WI38 (cell line): ENCODE measurements at regions not wholly inside any gene's neighbourhood (a gene's known extent, or its start where the extent isn't known, plus 50 kb on each side); places are given as distances from the start of the nearest gene placed in this dataset.

Source experiments
- H3K4me3 ChIP-seq: 2 replicates; pipeline ENCODE4 v1.5.1; 2011; ENCODE audit warnings: low read depth, mild to moderate bottlenecking, control low read depth, low read length
- TF ChIP-seq, protein P1 (sequence below): IDR thresholded peaks from 2 replicates; pipeline ENCODE4 v1.5.1; 2012; ENCODE audit warnings: low read depth, mild to moderate bottlenecking, control low read depth, low read length

DNA sequence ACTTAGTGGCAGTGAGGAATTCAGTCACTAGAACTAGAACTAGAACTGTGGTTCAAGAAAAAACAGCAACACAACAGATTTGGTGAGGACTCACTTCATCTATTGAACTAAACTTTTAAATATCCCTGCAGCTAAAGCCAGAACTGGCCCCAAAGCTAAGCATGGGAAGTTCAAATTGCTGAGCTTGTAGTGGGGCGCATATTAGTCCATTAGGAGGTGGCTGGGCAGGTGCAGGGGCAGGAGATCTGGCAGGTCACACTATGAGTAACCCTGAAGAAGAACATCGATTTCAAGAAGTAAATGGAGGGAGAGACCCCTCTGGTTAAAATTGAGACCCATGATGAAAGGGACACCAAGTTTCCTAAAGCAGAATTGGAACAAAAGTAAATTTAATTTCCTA lies 73.8 kb upstream of the UBAC2 start:
- TF ChIP-seq, protein P1, sequence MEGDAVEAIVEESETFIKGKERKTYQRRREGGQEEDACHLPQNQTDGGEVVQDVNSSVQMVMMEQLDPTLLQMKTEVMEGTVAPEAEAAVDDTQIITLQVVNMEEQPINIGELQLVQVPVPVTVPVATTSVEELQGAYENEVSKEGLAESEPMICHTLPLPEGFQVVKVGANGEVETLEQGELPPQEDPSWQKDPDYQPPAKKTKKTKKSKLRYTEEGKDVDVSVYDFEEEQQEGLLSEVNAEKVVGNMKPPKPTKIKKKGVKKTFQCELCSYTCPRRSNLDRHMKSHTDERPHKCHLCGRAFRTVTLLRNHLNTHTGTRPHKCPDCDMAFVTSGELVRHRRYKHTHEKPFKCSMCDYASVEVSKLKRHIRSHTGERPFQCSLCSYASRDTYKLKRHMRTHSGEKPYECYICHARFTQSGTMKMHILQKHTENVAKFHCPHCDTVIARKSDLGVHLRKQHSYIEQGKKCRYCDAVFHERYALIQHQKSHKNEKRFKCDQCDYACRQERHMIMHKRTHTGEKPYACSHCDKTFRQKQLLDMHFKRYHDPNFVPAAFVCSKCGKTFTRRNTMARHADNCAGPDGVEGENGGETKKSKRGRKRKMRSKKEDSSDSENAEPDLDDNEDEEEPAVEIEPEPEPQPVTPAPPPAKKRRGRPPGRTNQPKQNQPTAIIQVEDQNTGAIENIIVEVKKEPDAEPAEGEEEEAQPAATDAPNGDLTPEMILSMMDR: no peak
- no peak overlapping the region for H3K4me3 ChIP-seq

DNA sequence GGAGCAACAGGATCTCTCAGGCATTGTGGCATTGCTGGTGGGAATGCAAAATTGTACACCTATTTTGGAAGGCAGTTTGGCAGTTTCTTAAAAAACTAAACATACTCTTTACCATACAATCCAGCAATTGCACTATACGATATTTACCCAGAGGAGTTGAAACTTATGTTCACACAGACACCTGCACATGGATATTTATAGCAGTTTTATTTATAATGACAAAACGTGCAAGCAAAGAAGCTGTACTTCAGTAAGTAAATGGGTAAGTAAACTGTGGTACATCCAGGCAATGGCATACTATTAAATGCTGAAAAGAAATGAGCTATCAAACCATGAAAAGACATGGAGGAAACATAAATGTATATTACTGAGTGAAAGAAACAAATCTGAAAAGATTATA lies 71.6 kb upstream of the UBAC2 start:
- TF ChIP-seq, protein P1: no peak
- no peak overlapping the region for H3K4me3 ChIP-seq

DNA sequence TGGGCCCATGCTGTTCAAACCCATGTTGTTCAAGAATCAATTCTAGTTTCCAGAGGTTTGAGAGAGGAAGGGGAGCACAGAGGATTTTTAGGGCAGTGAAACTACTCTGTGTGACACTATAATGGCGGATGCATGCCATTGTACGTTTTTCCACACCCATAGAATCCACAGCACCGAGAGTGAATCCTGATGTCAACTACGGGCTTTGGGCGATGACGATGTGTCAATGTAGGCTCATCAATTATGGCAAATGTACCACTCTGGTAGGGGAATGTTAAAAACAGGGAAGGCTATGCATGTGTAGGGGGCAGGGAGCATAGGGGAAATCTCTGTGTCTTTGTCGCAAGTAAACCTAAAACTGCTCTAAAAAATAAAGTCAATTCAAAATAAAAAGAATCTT lies 70.7 kb upstream of the UBAC2 start:
- no peak overlapping the region for H3K4me3 ChIP-seq
- TF ChIP-seq, protein P1: no peak

DNA sequence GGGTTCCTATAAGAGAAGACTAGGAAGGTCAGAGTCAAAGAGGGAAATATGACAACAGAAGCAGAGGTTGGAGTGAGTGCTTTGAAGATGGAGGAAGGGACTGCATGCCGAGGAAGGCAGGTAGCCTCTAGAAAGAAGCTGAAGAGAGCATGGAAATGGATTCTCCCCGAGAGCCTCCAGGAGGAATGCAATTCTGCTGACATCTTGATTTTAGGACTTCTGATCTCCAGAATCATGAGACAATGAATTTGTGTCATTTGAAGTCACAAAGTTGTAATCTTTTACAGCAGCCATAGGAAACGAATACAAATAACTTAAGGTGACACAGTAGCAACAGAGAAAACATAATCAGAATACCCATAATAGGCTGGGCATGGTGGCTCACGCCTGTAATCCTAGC lies 69.2 kb upstream of the UBAC2 start:
- TF ChIP-seq, protein P1: no peak
- H3K4me3 ChIP-seq: no peak overlapping the region

DNA sequence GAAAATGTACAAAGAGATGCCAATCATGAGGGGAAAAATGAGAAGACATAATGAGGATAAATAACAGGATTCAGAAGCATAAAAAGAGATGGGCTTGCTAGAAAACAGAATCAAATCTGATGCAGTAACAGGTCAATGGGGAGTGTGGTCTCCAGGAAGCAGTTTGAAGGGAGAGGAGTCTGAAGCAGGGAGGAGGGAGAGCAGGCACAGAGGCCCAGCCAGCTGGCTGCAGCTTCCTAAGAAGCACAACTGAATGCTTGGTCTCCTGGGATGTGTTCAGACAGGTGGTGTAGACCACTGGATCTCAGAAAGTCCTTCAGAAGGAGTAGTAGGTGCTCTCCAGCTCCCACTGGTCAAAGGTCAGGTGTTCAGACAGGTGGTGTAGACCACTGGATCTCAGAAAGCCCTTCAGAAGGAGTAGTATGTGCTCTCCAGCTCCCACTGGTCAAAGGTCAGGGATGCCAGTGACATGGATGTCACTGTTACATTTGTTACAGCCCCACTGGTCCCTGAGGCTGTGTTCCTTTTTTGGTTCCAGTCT lies 68.3 kb upstream of the UBAC2 start:
- no peak overlapping the region for H3K4me3 ChIP-seq
- TF ChIP-seq, protein P1: no peak

DNA sequence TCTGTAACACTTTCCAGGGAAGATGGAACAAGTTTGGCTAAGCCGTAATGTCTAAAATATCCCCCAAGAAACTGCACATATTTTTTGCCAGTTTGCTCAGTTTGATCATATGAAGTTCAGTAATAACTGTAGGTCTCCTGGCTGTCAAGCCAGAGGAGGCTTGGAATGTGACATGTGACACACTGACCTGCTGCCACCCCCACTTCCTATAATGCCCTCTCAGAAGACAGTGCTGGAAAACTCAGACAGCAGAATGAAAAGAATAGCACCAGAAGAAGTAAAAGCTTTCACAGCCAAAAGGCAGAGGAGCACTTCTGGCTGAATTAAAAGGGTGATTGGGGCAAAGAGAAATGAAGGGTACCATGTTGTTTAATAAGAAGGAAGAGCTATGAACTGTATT lies 67.4 kb upstream of the UBAC2 start:
- H3K4me3 ChIP-seq: no peak overlapping the region
- TF ChIP-seq, protein P1: no peak

DNA sequence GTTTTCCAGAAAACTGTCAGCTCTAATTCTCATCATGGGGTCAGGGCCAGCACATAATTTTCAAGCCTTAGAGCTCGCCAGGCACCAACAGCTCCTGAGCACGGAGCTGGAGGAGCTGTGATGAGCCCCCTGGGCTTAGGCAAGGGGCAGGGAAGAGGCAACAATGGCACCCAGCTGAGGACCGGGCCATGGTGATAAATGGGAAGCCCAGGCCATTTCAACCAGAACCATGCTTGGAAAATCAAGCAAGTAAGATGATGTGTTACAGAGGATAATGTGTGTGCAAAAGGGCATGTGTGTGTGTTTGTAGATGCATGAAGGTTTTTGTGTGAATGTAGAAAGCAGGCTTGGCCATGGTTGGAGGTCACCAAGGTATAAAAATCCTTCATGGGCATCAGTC lies 66.8 kb upstream of the UBAC2 start:
- TF ChIP-seq, protein P1: no peak
- no peak overlapping the region for H3K4me3 ChIP-seq
